ENCODE measurements at regions not wholly inside any gene's neighbourhood (a gene's known extent, or its start where the extent isn't known, plus 50 kb on each side); places are given as distances from the start of the nearest gene placed in this dataset.

DNA sequence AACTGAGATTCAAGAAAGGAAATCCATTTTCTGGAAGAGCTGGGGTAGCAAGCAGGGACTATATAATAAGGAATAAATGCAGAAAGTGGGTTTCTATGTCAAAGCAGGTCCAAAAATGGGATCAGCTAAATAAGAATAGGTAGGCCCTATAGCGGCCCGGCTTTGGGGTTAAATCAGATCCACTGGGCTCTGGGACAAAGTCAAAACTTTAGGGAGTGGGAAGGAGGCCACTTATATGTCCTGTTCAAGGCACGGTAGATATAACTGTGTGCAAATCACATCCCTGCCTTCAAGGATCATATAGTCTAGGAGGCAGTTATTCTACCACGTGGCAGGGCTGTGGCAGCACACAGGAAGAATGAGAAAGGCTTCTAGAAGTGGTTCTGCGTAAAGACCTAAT, 191.4 kb upstream of the CDYL start:
- Histone ChIP-seq H3K27ac (no peak overlapping the region), H3K36me3 (no peaks in the 10 kb centered on the region), H3K9me3 (replicated peaks in 1 of 11) (no peaks in the 10 kb centered on the region), H3K4me3 (no peak overlapping the region), H3K27me3 (no peaks in the 10 kb centered on the region), H3K9ac (no peak overlapping the region), H3K4me2 (no peak overlapping the region), H3K4me1 (0 out of 20 replicates have a peak, but pooled peaks cover 0 to 4% (median 0%) of the 10 kb centered on the region in 10 experiments), H4K20me1 (no peaks in the 10 kb centered on the region)
- TF ChIP-seq Cebpa-rat (IDR thresholded peaks at IDR 0.05): no peak

DNA sequence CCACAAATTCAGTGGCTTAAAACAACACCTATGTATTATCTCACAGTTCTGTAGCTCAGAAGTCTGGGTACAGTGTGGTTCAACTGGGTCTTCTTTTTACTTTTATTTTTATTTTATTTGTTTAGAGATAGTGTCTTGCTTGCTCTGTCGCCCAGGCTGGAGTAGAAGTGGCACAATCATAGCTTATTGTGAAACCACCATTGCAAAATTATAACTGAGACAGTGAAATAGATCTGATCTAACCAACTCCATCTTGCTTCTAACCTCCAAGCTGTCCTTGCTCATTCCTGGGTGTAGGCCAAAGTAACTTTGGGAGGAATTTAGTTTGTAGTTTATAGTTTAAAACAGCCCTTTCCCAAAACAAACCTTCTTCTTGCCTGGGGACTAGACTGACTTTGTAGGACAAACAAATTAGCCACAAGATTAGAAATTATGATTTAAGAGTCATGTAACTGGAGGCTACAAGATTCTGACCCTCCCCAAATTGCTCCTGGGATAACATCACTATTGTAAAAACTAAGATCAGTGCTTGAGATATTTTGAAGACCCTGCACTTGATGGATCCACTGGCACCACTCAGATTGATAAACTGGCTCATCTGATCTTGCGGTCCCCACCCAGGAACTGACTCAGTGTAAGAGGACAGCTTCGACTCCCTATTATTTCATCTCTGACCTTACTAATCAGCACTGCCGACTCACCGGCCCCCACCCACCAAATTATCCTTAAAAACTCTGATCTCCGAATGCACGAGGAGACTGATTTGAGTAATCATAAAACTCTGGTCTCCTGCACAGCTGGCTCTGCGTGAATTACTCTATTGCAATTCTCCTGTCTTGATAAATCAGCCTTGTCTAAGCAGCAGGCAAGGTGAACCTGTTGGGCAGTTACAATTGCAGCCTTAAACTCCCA, 193.4 kb upstream of the CDYL start:
- no peak for TF ChIP-seq Cebpa-rat (IDR thresholded peaks at IDR 0.05)
- no peaks in the 10 kb centered on the region for H3K9me3 ChIP-seq (replicated peaks in 1 of 11)
- H3K4me1 ChIP-seq: 0 out of 20 replicates have a peak, but pooled peaks cover 0 to 4% (median 0%) of the 10 kb centered on the region in 10 experiments
- no peak overlapping the region for H3K4me2 ChIP-seq
- H3K27ac ChIP-seq: no peak overlapping the region
- H3K4me3 ChIP-seq: no peak overlapping the region
- H3K36me3 ChIP-seq: no peaks in the 10 kb centered on the region
- no peak overlapping the region for H3K9ac ChIP-seq
- no peaks in the 10 kb centered on the region for H4K20me1 ChIP-seq
- no peaks in the 10 kb centered on the region for H3K27me3 ChIP-seq

DNA sequence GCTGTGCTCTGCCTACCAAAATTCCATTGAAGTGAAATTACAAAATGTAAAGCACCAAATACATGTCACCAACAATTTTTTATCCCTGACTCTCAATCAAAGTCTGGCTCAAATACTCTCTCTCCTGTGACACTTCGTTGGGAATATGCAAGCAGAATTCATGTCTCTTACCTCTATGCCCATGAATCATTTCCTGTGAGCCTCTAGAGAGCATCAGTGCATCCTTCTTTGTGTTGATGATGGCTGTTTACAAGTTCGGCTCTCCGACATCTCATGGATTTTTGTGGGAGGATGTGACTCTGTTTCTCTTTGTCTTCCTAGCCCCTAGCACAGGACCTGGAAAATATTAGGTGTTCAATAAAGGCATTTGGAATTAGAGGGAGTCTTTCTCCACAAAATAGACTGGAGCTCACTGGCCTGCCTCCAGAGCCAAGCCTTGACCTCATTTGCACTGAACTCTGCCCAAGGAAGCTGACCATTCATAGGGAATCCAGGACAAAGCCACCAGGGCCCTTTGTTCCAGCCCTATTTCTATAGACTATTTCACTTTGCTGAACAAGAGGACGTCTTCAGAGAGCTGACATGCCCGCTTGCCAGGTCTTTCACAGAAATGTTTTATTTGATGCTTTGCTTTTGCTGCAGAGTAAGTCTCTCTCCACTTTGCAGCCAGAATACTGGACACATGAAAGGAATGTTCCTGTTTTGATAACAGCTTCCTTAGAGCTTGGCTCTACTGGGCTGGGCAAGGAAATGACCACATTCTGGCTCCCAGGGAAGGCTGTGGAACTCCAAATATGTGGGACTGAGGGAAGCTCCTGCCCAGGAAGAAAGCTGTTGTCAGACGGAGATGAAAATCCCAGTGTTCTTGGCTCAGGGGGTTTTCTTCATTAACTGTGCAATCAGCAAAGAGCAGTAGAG, 194.5 kb upstream of the CDYL start:
- H3K9me3 ChIP-seq (replicated peaks in 1 of 11): no peaks in the 10 kb centered on the region
- H3K4me3 ChIP-seq: no peak overlapping the region
- TF ChIP-seq Cebpa-rat (IDR thresholded peaks at IDR 0.05): no peak
- no peaks in the 10 kb centered on the region for H3K36me3 ChIP-seq
- no peaks in the 10 kb centered on the region for H3K27me3 ChIP-seq
- H4K20me1 ChIP-seq: no peaks in the 10 kb centered on the region
- H3K27ac ChIP-seq: no peak overlapping the region
- H3K4me2 ChIP-seq: no peak overlapping the region
- H3K9ac ChIP-seq: no peak overlapping the region
- 0 out of 20 replicates have a peak, but pooled peaks cover 0 to 4% (median 0%) of the 10 kb centered on the region in 10 experiments for H3K4me1 ChIP-seq

DNA sequence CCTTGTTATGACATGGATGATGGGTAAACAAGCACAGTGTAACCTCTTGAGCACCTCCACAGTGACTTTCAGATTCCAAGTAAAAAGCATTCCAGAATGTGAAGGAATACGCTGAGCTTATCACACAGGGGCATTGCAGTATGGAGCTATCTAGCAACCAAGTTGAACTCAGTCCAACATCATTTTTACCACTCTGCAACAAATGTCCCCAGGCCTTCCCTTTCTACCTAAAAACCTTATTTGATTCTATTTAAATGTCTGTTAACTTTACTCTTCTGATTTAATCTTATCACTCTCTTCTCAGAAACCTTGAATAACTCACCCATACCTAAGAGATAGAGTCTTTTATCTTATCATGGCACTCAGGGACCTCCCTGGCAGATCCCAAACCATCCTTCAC, 195.8 kb upstream of the CDYL start:
- Histone ChIP-seq H3K27me3 (no peaks in the 10 kb centered on the region), H3K36me3 (no peaks in the 10 kb centered on the region), H3K4me2 (no peak overlapping the region), H3K9ac (no peak overlapping the region), H3K9me3 (replicated peaks in 1 of 11) (no peaks in the 10 kb centered on the region), H3K27ac (no peak overlapping the region), H3K4me3 (no peak overlapping the region), H3K4me1 (0 out of 20 replicates have a peak, but pooled peaks cover 0 to 4% (median 0%) of the 10 kb centered on the region in 10 experiments), H4K20me1 (no peaks in the 10 kb centered on the region)
- TF ChIP-seq Cebpa-rat (IDR thresholded peaks at IDR 0.05): no peak

DNA sequence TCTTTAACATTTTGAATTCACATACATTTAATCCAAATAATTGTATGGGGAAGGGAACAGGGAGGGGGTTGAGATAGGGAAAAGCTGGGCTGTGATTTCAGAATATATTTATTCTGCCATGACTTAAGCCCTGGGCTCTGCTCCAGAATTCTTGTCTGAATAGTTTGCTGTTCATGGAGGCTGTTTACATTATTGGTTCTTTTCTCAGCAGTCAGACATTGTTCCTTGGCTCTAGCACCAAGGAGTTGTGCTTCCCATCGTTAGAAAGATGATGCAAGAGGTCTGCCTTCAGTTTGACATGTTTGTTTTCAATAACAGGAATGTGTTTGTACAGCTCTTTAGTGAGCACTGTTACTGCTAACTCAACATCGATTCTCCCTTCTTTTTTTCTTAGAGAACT, 198.8 kb upstream of the CDYL start:
- TF ChIP-seq Cebpa-rat (IDR thresholded peaks at IDR 0.05): no peak
- no peaks in the 10 kb centered on the region for H4K20me1 ChIP-seq
- no peak overlapping the region for H3K9ac ChIP-seq
- H3K4me1 ChIP-seq: 0 out of 20 replicates have a peak, but pooled peaks cover 0 to 4% (median 0%) of the 10 kb centered on the region in 10 experiments
- no peak overlapping the region for H3K27ac ChIP-seq
- no peaks in the 10 kb centered on the region for H3K27me3 ChIP-seq
- H3K4me2 ChIP-seq: no peak overlapping the region
- H3K9me3 ChIP-seq (replicated peaks in 1 of 11): peaks cover 0 to 5% (median 0%) of the 10 kb centered on the region in 11 experiments; a peak in 1 of 22 replicates
- no peaks in the 10 kb centered on the region for H3K36me3 ChIP-seq
- no peak overlapping the region for H3K4me3 ChIP-seq

DNA sequence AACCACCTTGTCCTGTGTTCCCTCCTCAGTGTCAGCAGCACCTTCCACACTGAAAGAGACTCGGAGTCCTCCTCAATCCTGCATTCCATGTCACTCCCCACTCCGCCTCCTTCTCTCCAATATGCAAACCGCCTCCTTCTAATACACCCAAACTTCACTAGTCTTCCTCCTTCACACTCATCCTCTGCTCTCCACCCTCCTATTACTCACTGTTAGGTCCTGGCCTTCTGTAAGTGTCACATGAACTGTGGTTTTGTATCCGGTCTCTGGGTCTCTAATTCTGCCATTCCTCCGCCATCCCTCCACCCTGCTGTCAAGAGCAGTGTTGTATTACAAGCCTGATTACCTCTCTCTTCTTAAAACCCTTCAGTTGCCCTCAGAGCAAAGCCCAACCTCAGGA, 200.5 kb upstream of the CDYL start:
- Histone ChIP-seq H3K36me3 (no peaks in the 10 kb centered on the region), H3K4me2 (no peak overlapping the region), H3K9me3 (replicated peaks in 1 of 11) (peaks cover 15 to 20% (median 16%) of the 10 kb centered on the region in 11 experiments), H3K27me3 (no peaks in the 10 kb centered on the region), H3K4me1 (no peaks in the 10 kb centered on the region), H3K27ac (no peak overlapping the region), H3K4me3 (no peak overlapping the region), H3K9ac (no peak overlapping the region), H4K20me1 (no peaks in the 10 kb centered on the region)
- TF ChIP-seq Cebpa-rat (IDR thresholded peaks at IDR 0.05): no peak

DNA sequence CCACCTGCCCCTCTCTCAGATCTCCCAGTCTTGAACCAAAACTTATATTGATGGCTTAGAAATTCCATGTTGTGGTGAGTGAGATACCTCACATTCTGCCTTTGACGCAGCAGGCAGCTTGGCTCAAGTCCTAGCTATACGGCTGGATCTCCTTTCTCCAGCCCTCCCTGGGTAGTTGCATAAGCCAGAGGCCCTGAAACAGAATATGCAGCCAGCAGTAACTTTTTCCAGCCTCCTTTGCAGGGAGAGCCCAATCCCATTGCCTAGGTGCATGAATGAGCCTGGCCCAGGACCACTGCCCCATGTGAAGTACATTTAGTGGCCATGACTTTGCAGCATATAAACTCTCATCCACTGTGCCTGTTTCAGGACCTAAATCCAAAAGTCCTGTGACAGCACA, 202.2 kb upstream of the CDYL start:
- H3K4me3 ChIP-seq: no peak overlapping the region
- H3K9me3 ChIP-seq (replicated peaks in 1 of 11): peaks cover 28 to 33% (median 29%) of the 10 kb centered on the region in 11 experiments
- H3K36me3 ChIP-seq: no peaks in the 10 kb centered on the region
- H3K4me2 ChIP-seq: no peak overlapping the region
- H3K9ac ChIP-seq: no peak overlapping the region
- no peaks in the 10 kb centered on the region for H4K20me1 ChIP-seq
- TF ChIP-seq Cebpa-rat (IDR thresholded peaks at IDR 0.05): no peak
- no peaks in the 10 kb centered on the region for H3K4me1 ChIP-seq
- H3K27me3 ChIP-seq: no peaks in the 10 kb centered on the region
- H3K27ac ChIP-seq: no peak overlapping the region

DNA sequence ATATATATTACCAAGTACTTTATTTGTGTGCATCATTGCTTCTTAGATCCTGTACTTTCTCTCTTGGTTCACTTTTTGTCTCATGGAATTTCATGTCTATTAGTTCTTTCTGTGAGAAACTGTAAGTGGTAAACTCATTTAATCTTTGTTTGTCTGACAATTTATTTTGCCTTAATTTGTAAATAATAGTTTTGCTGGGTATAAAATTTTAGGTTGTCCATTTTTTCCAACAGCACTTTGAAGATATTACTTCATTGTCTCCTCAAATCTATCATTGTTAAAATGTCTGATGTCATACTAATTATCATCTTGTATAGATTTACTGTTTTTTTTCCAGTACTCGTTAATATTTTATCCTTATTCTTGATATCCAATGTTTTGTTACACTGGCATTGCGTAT, 205.2 kb upstream of the CDYL start:
- no peaks in the 10 kb centered on the region for H4K20me1 ChIP-seq
- H3K9ac ChIP-seq: no peak overlapping the region
- H3K27me3 ChIP-seq: no peaks in the 10 kb centered on the region
- H3K4me2 ChIP-seq: no peak overlapping the region
- no peaks in the 10 kb centered on the region for H3K4me1 ChIP-seq
- no peaks in the 10 kb centered on the region for H3K36me3 ChIP-seq
- H3K27ac ChIP-seq: no peak overlapping the region
- H3K4me3 ChIP-seq: no peak overlapping the region
- H3K9me3 ChIP-seq (replicated peaks in 1 of 11): peaks cover 28 to 33% (median 29%) of the 10 kb centered on the region in 11 experiments
- no peak for TF ChIP-seq Cebpa-rat (IDR thresholded peaks at IDR 0.05)

DNA sequence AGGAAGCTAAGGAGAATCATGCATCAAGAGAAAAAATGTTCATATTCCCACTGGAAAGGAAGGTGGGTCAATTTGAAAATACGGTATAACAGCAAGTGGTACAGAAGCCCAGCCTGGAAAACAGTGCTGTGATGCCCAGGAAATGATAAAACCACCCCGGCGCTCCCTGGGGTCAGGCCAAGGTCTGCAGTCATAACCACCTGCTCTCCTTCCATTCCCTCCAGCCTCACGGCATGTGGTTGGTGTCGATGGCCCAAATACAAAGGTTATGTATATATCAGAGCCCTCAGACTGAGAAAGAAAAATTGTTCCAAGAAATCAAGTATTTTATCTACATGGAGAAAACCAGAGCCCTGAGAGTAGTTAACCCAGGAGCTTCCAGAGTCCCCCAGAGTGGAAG, 208.1 kb upstream of the CDYL start:
- no peak overlapping the region for H3K9ac ChIP-seq
- no peak for TF ChIP-seq Cebpa-rat (IDR thresholded peaks at IDR 0.05)

More for the DNA sequence above, 208.1 kb upstream of the CDYL start:
- H3K4me2 ChIP-seq: no peak overlapping the region
- H3K27me3 ChIP-seq: no peaks in the 10 kb centered on the region
- H3K4me1 ChIP-seq: no peaks in the 10 kb centered on the region
- H3K36me3 ChIP-seq: no peaks in the 10 kb centered on the region
- H4K20me1 ChIP-seq: no peaks in the 10 kb centered on the region
- no peak overlapping the region for H3K4me3 ChIP-seq
- H3K9me3 ChIP-seq (replicated peaks in 1 of 11): peaks cover 28 to 30% (median 28%) of the 10 kb centered on the region in 11 experiments
- H3K27ac ChIP-seq: no peak overlapping the region

All from BLaER1 treated with 17β-estradiol and CSF1 and Interleukin-3, amounts not matched to agents 10 nM and 100 nM (cell line).